Osteocyte (in vitro differentiated cells): ENCODE measurements at regions not wholly inside any gene's neighbourhood (a gene's known extent, or its start where the extent isn't known, plus 50 kb on each side); places are given as distances from the start of the nearest gene placed in this dataset.
A peak's percentile ranks its signal among the peaks of the same experiment; 100 is the strongest.

Experiments used
- DNase-seq: peaks from one replicate; pipeline ENCODE4 v3.0.0; 2021; ENCODE audit warnings: mixed read lengths; ENCODE audit not compliant: unreplicated experiment; ENCODE audit errors: extremely low spot score
- H3K27ac Mint-ChIP-seq: one replicate; pipeline ENCODE4 v1.8.0; 2021; ENCODE audit warnings: mild to moderate bottlenecking, mixed read lengths; ENCODE audit not compliant: unreplicated experiment
- H3K27me3 Mint-ChIP-seq: one replicate; pipeline ENCODE4 v1.8.0; 2021; ENCODE audit warnings: mixed read lengths; ENCODE audit not compliant: unreplicated experiment
- H3K36me3 Mint-ChIP-seq: one replicate; pipeline ENCODE4 v1.8.0; 2021; ENCODE audit warnings: mixed read lengths; ENCODE audit not compliant: unreplicated experiment
- H3K4me1 Mint-ChIP-seq: one replicate; pipeline ENCODE4 v1.8.0; 2021; ENCODE audit warnings: mixed read lengths; ENCODE audit not compliant: unreplicated experiment
- H3K4me3 Mint-ChIP-seq: one replicate; pipeline ENCODE4 v1.8.0; 2021; ENCODE audit warnings: mild to moderate bottlenecking, moderate library complexity, mixed read lengths; ENCODE audit not compliant: unreplicated experiment
- H3K9me3 Mint-ChIP-seq: one replicate; pipeline ENCODE4 v1.8.0; 2021; ENCODE audit warnings: mixed read lengths; ENCODE audit not compliant: unreplicated experiment
- CTCF ChIP-seq: fragments of 200-600 bp; sonication (generic); IDR thresholded peaks from 2 replicates; pipeline ENCODE4 v1.5.0; 2021; ENCODE audit warnings: antibody characterized with exemption, mild to moderate bottlenecking, moderate library complexity

GRCh38 chr1:30373471-30374399 lies 349.6 kb downstream of the MATN1 start:
- Mint-ChIP-seq H3K4me1 (no peaks in the 10 kb centered on the region), H3K9me3 (no peaks in the 10 kb centered on the region), H3K36me3 (no peaks in the 10 kb centered on the region), H3K27ac (no peak overlapping the region), H3K27me3 (no peaks in the 10 kb centered on the region), H3K4me3 (no peak overlapping the region)
- peak; percentile 77 for DNase-seq
- TF ChIP-seq CTCF, result no peak

GRCh38 chr1:30372792-30373433 lies 350.5 kb downstream of the MATN1 start:
- no peak overlapping the region for H3K27ac Mint-ChIP-seq
- peak; percentile 83 for DNase-seq
- no peaks in the 10 kb centered on the region for H3K36me3 Mint-ChIP-seq
- no peaks in the 10 kb centered on the region for H3K27me3 Mint-ChIP-seq
- TF ChIP-seq CTCF, result no peak
- H3K4me3 Mint-ChIP-seq, result no peak overlapping the region
- no peaks in the 10 kb centered on the region for H3K4me1 Mint-ChIP-seq
- no peaks in the 10 kb centered on the region for H3K9me3 Mint-ChIP-seq

GRCh38 chr1:30371888-30372791 lies 351.2 kb downstream of the MATN1 start:
- TF ChIP-seq CTCF, result no peak
- H3K9me3 Mint-ChIP-seq, result no peaks in the 10 kb centered on the region
- H3K27ac Mint-ChIP-seq, result no peak overlapping the region
- no peaks in the 10 kb centered on the region for H3K27me3 Mint-ChIP-seq
- no peaks in the 10 kb centered on the region for H3K36me3 Mint-ChIP-seq
- DNase-seq, result peak; percentile 73
- no peaks in the 10 kb centered on the region for H3K4me1 Mint-ChIP-seq
- no peak overlapping the region for H3K4me3 Mint-ChIP-seq

GRCh38 chr1:30371179-30371788 lies 352.1 kb downstream of the MATN1 start:
- DNase-seq, result no peak
- Mint-ChIP-seq H3K27me3 (no peaks in the 10 kb centered on the region), H3K4me3 (no peak overlapping the region), H3K27ac (no peak overlapping the region), H3K4me1 (no peaks in the 10 kb centered on the region), H3K36me3 (no peaks in the 10 kb centered on the region), H3K9me3 (no peaks in the 10 kb centered on the region)
- no peak for TF ChIP-seq CTCF
